Aorta (tissue), 5 donors: ENCODE measurements at regions not wholly inside any gene's neighbourhood (a gene's known extent, or its start where the extent isn't known, plus 50 kb on each side); places are given as distances from the start of the nearest gene placed in this dataset.

Source experiments
- ATAC-seq: fragments of 200-7000 bp; cut with Tn5 transposase; one replicate; pipeline ENCODE4 v1.9.1; 2022; ENCODE audit warnings: moderate library complexity; ENCODE audit not compliant: low FRiP score
- DNase-seq, 2 donors: peaks; one replicate each; pipeline ENCODE4 v3.0.0-alpha.2; 2020
- H3K27ac ChIP-seq, 2 donors: one replicate each; pipeline ENCODE4 v1.5.1; 2013; ENCODE audit warnings: low read length in 2 of 2, mild to moderate bottlenecking in 2 of 2, moderate library complexity in 2 of 2, control low read depth in 1 of 2, inconsistent platforms in 1 of 2, low read depth in 1 of 2
- H3K27me3 ChIP-seq, 2 donors: one replicate each; pipeline ENCODE4 v1.6.1; 2013; ENCODE audit warnings: control low read depth in 1 of 2, low read length in 1 of 2, mild to moderate bottlenecking in 1 of 2, moderate library complexity in 1 of 2; ENCODE audit not compliant: insufficient read depth in 2 of 2, control insufficient read depth in 1 of 2
- H3K36me3 ChIP-seq, 2 donors: one replicate each; pipeline ENCODE4 v1.6.1; 2013; ENCODE audit warnings: control low read depth in 1 of 2, low read length in 1 of 2, mild to moderate bottlenecking in 1 of 2; ENCODE audit not compliant: insufficient read depth in 2 of 2, control insufficient read depth in 1 of 2
- H3K4me1 ChIP-seq, 2 donors: one replicate each; pipeline ENCODE4 v1.6.1; 2013; ENCODE audit warnings: low read length in 2 of 2, control low read depth in 1 of 2, mild to moderate bottlenecking in 1 of 2, moderate library complexity in 1 of 2; ENCODE audit not compliant: insufficient read depth in 2 of 2, control insufficient read depth in 1 of 2
- H3K4me3 ChIP-seq, 2 donors: one replicate each; pipeline ENCODE4 v1.5.1; 2013; ENCODE audit warnings: low read length in 2 of 2, control low read depth in 1 of 2, mild to moderate bottlenecking in 1 of 2
- H3K9me3 ChIP-seq: one replicate; pipeline ENCODE4 v1.6.1; 2013; ENCODE audit warnings: mild to moderate bottlenecking, low read length; ENCODE audit not compliant: control insufficient read depth
- WGBS, 2 donors: extraction: QIAGEN DNeasy Blood & Tissue Kit; methylation state at CpG; one replicate each; pipeline ENCODE4 v1.1.7; 2013; 5-methylcytosine and 5-hydroxymethylcytosine counted together
- intact Hi-C, 2 donors: fragments of 100-400 bp; cut with DNase I; formaldehyde crosslinking; loops; one replicate each; pipeline versions ENCODE4 v1.14.2 to v1.15.0; 2022
- donor health status: healthy with polysubstance abuse.
- donor health status: Bipolar disorder and iron deficiency.
- donor health status: DM: no; HTN: no; CAD: no.
- donor health status: DM: no; HTN: no; CAD: no.
- donor health status: DM: yes; HTN: yes; CAD: no.

DNA sequence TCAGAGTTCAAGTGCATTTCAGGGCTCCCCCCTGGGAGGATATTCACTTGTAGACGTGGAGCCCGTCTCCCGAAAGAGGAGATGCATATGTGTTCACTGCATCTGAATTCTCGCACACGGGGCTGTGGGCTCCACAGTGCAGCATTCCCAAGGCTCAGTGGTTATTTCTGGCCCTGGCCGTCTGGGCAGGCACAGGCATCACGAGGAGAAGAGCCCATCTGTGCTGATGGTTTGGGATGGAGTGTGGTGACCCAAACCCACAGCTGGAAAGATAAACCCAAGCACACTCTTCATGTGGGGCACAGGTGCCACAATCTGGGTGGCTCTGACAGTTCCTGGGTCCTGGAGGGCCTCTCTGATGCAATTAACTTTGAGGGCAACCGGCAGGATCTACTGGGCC is 242.1 kb downstream of the TSHZ3 start:
- no peaks in the 10 kb centered on the region for H3K9me3 ChIP-seq
- H3K36me3 ChIP-seq, result no peaks in the 10 kb centered on the region
- no peak overlapping the region for H3K4me3 ChIP-seq
- ATAC-seq (no peak), DNase-seq (no peak)
- intact Hi-C loops, result no loop called here
- no peak overlapping the region for H3K27ac ChIP-seq
- 43 to 57% methylated on average over 8 of the region's 8 CpGs for WGBS, 2 donors
- H3K27me3 ChIP-seq, result no peaks in the 10 kb centered on the region
- no peaks in the 10 kb centered on the region for H3K4me1 ChIP-seq

DNA sequence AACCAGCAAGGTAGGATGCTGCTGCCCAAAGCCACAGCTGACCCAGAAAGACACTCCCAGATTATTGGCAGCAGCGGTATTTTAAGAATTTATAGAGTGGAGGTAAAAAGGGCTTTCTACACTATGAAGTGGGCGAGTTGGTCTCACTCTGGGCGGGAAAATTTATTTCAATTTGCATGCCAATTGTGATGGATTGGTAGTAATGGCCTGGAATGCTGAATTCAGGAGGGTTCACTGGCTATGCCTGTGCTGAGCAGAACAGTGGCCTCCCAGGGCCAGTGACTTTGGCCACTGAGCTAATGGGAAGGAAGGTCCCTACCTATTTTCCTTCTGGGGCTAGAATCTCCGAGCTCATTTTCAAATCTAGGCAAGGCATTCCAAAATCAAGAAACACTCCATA is 243.5 kb downstream of the TSHZ3 start:
- ATAC-seq (no peak), DNase-seq (no peak)
- no peak overlapping the region for H3K27ac ChIP-seq
- WGBS, 2 donors, result 71 to 73% methylated on average over 4 of the region's 4 CpGs
- H3K36me3 ChIP-seq, result no peaks in the 10 kb centered on the region
- no peaks in the 10 kb centered on the region for H3K27me3 ChIP-seq
- no peaks in the 10 kb centered on the region for H3K4me1 ChIP-seq
- intact Hi-C loops, result no loop called here
- no peaks in the 10 kb centered on the region for H3K9me3 ChIP-seq
- no peak overlapping the region for H3K4me3 ChIP-seq

DNA sequence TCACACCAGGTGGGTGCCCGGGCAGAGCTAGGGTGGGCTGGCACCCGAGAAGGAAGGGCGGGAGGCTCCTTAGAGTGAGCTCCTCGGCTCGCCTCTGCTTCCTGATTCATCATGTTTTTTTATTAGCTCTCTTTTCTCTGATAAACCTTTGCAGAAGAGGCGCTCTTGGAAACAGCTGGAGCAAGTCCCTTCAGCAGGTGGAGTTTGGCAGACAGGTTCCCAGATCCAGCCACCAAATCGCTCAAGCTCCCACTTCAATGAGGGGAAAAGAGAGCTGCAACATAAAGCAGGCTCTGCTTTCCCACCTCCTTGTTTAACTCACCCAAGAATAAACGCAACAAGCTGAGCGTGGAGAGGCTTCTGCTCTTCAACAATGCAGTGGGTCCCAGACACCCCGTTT is 244.8 kb downstream of the TSHZ3 start:
- ATAC-seq, result no peak
- DNase-seq, result no peak
- WGBS, 2 donors, result 77% methylated on average over 10 of the region's 10 CpGs
- no peak overlapping the region for H3K27ac ChIP-seq
- no peaks in the 10 kb centered on the region for H3K4me1 ChIP-seq
- no peaks in the 10 kb centered on the region for H3K36me3 ChIP-seq
- no peaks in the 10 kb centered on the region for H3K9me3 ChIP-seq
- intact Hi-C loops, result no loop called here
- no peak overlapping the region for H3K4me3 ChIP-seq
- no peaks in the 10 kb centered on the region for H3K27me3 ChIP-seq

DNA sequence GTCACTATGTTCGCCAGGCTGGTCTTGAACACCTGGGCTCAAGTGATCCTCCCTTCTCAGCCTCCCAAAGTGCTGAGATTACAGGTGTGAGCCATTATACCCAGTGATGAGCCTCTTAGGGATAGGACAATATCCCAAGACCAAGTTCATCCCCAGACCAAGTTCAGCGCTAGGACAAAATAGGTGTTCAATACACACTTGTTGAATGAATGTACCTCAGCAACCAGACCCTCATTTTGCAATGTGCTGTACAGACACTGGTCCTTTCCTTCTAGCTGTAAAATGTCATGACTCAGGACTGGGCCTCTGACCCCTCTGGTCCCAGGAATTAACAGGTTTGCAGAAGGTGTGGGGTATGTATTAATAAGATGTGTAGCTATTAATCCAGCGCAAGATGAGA is 246.0 kb downstream of the TSHZ3 start:
- Histone ChIP-seq H3K27me3 (no peaks in the 10 kb centered on the region), H3K36me3 (no peaks in the 10 kb centered on the region), H3K4me3 (no peak overlapping the region), H3K27ac (no peak overlapping the region), H3K4me1 (no peaks in the 10 kb centered on the region), H3K9me3 (no peaks in the 10 kb centered on the region)
- ATAC-seq (no peak), DNase-seq (no peak)
- intact Hi-C loops, result no loop called here
- WGBS, 2 donors, result 97 to 98% methylated on average over 3 of the region's 3 CpGs

DNA sequence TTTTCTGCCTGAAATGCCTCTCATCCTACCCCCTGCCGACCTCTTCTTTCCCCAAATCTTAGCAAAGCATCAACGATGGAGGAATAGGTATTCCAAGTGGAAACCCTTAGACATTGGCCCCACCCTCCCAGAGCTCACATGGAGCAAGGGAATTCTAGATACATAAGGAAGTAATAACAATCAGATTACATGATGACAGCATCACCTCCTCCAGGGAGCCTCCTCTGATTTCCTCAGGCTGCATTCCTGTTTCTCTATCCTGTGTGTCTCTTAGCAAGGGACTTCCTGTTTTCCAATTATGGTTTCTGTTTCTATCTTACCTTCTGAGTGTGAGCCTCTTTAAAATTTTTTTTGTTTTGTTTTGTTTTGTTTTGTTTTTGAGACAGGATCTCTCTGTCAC is 246.6 kb downstream of the TSHZ3 start:
- Histone ChIP-seq H3K4me1 (no peaks in the 10 kb centered on the region), H3K27me3 (no peaks in the 10 kb centered on the region), H3K27ac (no peak overlapping the region), H3K9me3 (no peaks in the 10 kb centered on the region), H3K4me3 (no peak overlapping the region), H3K36me3 (no peaks in the 10 kb centered on the region)
- WGBS, 2 donors, result 65 to 77% methylated on average over 2 of the region's 2 CpGs
- intact Hi-C loops, result no loop called here
- ATAC-seq, result no peak
- DNase-seq, result no peak

DNA sequence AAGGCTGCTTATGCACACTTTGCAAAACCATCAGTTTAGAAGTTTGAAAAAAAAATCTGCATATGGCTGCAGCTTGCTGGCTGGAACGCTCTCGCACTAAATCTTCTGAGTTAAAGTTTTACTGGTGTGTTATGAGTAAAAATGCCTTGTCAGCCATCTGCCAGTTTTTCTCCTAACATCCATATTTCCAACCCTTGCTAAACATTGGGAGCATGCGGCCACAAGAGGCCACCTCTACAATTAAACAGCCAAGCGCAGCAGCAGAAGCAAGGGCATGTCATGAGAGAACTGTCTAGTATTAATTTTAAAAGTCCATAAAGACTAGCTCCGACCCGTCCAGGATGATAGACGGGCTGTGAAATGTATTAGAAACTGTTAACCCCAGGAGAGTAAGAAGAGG is 248.3 kb downstream of the TSHZ3 start:
- intact Hi-C loops, result no loop called here
- Histone ChIP-seq H3K36me3 (no peaks in the 10 kb centered on the region), H3K9me3 (no peaks in the 10 kb centered on the region), H3K27me3 (no peaks in the 10 kb centered on the region), H3K4me3 (no peak overlapping the region), H3K27ac (no peak overlapping the region), H3K4me1 (no peaks in the 10 kb centered on the region)
- ATAC-seq, result no peak
- 4 to 17% methylated on average over 7 of the region's 7 CpGs for WGBS, 2 donors
- no peak for DNase-seq

DNA sequence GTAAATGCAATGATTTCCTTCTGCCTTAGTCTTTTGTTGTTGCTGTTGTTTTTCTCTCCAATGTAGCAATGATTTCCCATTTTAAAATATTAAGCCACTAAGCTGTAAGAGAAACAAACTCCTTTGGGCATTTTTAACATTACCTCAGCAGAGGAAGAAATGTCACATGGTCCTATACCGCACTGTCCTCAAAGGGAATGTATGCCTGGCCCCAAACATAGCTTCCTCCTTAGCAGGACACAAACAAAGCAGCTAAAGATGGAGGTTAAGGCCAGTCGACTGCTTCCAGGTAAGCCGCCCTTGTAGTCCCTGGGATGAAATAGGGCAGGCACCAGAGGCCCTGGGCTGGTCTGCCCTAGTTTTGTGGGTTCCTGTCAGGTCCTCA is 249.0 kb downstream of the TSHZ3 start:
- Histone ChIP-seq H3K4me1 (no peaks in the 10 kb centered on the region), H3K27ac (no peak overlapping the region), H3K36me3 (no peaks in the 10 kb centered on the region), H3K9me3 (no peaks in the 10 kb centered on the region), H3K27me3 (no peaks in the 10 kb centered on the region), H3K4me3 (no peak overlapping the region)
- DNase-seq (no peak), ATAC-seq (no peak)
- WGBS, 2 donors, result 81 to 85% methylated on average over 3 of the region's 3 CpGs
- intact Hi-C loops, result no loop called here

DNA sequence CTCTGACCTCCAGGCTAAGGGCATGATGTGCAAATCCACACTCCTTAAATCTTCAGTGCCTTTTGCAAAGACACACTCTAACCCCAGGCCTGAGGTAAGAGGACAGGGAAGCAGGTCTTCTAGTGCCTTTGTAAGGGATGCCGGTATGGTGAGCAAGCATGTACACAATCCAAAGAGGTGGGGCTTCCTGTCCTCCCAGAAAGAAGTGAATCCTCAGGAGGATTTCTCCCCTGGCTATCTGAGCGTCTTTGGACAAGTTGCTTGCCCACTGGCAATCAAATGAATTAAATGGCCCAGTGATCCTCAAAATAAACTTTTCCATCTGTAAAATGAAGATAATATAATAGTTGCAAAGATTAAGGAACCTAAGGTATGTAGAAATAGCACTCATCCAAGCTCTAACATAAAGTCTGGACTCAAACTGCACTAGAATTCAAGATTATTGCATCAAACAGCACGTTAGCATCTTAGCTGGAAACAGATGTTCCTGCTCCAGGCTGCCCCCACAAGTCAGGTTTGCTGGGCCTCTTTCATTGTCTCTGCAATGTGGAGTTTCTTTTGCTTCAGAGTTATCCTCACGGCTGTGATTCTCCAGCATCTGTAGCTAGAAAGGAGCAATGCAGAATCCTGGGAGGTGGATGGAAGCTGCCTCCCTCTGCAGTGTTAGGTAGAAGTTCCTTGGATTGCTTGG is 249.6 kb downstream of the TSHZ3 start:
- WGBS, 2 donors, result 52 to 67% methylated on average over 4 of the region's 4 CpGs
- Histone ChIP-seq H3K36me3 (no peaks in the 10 kb centered on the region), H3K4me3 (no peak overlapping the region), H3K27me3 (no peaks in the 10 kb centered on the region), H3K4me1 (no peaks in the 10 kb centered on the region), H3K27ac (no peak overlapping the region), H3K9me3 (no peaks in the 10 kb centered on the region)
- DNase-seq (no peak), ATAC-seq (no peak)
- intact Hi-C loops, result no loop called here

DNA sequence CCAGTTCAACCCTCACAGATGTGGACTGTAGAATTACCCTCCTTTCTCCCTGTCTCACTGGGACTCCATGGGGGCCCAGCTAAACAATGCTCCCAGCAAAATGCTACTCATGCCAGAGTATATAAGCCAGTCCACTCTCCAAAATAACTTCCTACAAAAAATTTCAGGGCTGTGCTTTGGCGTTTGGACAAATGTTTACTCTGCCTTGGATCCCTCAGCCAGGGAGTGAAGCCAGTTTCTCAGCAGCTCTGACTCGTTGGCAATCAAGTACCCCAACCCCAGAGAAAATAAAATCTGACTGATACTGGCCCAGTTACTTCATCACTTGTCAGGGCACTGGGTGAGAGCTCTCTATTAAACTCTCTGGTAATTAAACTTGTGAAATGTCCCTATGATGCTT is 250.4 kb downstream of the TSHZ3 start:
- no peaks in the 10 kb centered on the region for H3K4me1 ChIP-seq
- WGBS, 2 donors, result 0 to 2% methylated on average over 2 of the region's 2 CpGs
- no peaks in the 10 kb centered on the region for H3K27me3 ChIP-seq
- ATAC-seq (no peak), DNase-seq (no peak)
- H3K27ac ChIP-seq, result no peak overlapping the region
- H3K36me3 ChIP-seq, result no peaks in the 10 kb centered on the region
- intact Hi-C loops, result no loop called here
- H3K9me3 ChIP-seq, result no peaks in the 10 kb centered on the region
- no peak overlapping the region for H3K4me3 ChIP-seq
